Thyroid gland (tissue), 4 donors: ENCODE measurements at regions not wholly inside any gene's neighbourhood (a gene's known extent, or its start where the extent isn't known, plus 50 kb on each side); places are given as distances from the start of the nearest gene placed in this dataset.

Experiments used
- DNase-seq, 2 donors: peaks; one replicate each; pipeline ENCODE4 v3.0.0-alpha.2; 2019
- H3K27ac ChIP-seq, 3 donors: fragments of 200-600 bp; sonication (generic); 1 replicate in 2 of 3; 2 replicates in 1 of 3; pipeline ENCODE4 v1.5.1; 2016 to 2019; ENCODE audit warnings: mild to moderate bottlenecking in 1 of 3, moderate library complexity in 1 of 3
- H3K27me3 ChIP-seq: fragments of 200-600 bp; sonication (generic); one replicate; pipeline ENCODE4 v1.5.1; 2019
- H3K36me3 ChIP-seq, 2 donors: fragments of 200-600 bp; sonication (generic); one replicate each; pipeline ENCODE4 v1.5.1; 2016 to 2019
- H3K4me1 ChIP-seq, 2 donors: fragments of 200-600 bp; sonication (generic); one replicate each; pipeline ENCODE4 v1.5.1; 2017 to 2019
- H3K4me3 ChIP-seq, 3 donors: fragments of 200-600 bp; sonication (generic); replicated peaks in 1 of 3; 1 replicate in 2 of 3; 2 replicates in 1 of 3; pipeline ENCODE4 v1.5.1; 2016; ENCODE audit warnings: mild to moderate bottlenecking in 1 of 3
- H3K9me3 ChIP-seq: fragments of 200-600 bp; sonication (generic); one replicate; pipeline ENCODE4 v1.5.1; 2017
- CTCF ChIP-seq, 6 experiments: fragments of 200-600 bp in 3 of 6; fragments of 450-650 bp in 3 of 6; sonication (generic) in 3 of 6; IDR thresholded peaks; one replicate each; pipeline ENCODE4 v1.5.1; 2016 to 2019; ENCODE audit warnings: antibody characterized with exemption in 6 of 6, mild to moderate bottlenecking in 2 of 6, inconsistent platforms in 1 of 6, moderate library complexity in 1 of 6
- POLR2A ChIP-seq, 2 donors: fragments of 450-650 bp; IDR thresholded peaks; one replicate each; pipeline ENCODE4 v1.6.1; 2017; ENCODE audit warnings: antibody characterized with exemption in 2 of 2, mild to moderate bottlenecking in 2 of 2, moderate library complexity in 1 of 2
- WGBS, 2 donors: methylation state at CpG; one replicate each; pipeline ENCODE4 v1.1.5; 2017; 5-methylcytosine and 5-hydroxymethylcytosine counted together
- intact Hi-C: fragments of 100-400 bp; cut with DNase I; formaldehyde crosslinking; loops from one replicate; pipeline ENCODE4 v1.15.1; 2023

GRCh38 chr4:112818594-112818965 lies 181.6 kb downstream of the LARP7 start:
- no peak for DNase-seq
- H3K4me1 ChIP-seq = peaks cover 6 to 9% of the 10 kb centered on the region in 2 donors
- H3K9me3 ChIP-seq = no peaks in the 10 kb centered on the region
- H3K36me3 ChIP-seq = no peaks in the 10 kb centered on the region
- intact Hi-C loops = no loop called here
- 70 to 72% methylated on average over 3 of the region's 3 CpGs for WGBS, 2 donors
- H3K4me3 ChIP-seq = peak overlapping the region in 1 of 3 donors; percentile 2
- H3K27me3 ChIP-seq = no peaks in the 10 kb centered on the region
- TF ChIP-seq CTCF (IDR thresholded peaks at IDR 0.05) = no peak
- no peak overlapping the region for H3K27ac ChIP-seq

GRCh38 chr4:112819729-112820128 lies 182.8 kb downstream of the LARP7 start:
- H3K9me3 ChIP-seq = no peaks in the 10 kb centered on the region
- TF ChIP-seq POLR2A (IDR thresholded peaks at IDR 0.05) (no peak), CTCF (IDR thresholded peaks at IDR 0.05) (no peak)
- DNase-seq = no peak
- H3K27ac ChIP-seq = no peak overlapping the region
- H3K27me3 ChIP-seq = no peaks in the 10 kb centered on the region
- intact Hi-C loops = no loop called here
- peaks cover 6 to 9% of the 10 kb centered on the region in 2 donors for H3K4me1 ChIP-seq
- H3K4me3 ChIP-seq = no peak overlapping the region
- H3K36me3 ChIP-seq = no peaks in the 10 kb centered on the region
- 70 to 81% methylated on average over 5 of the region's 5 CpGs for WGBS, 2 donors

GRCh38 chr4:112823156-112823555 lies 186.2 kb downstream of the LARP7 start:
- no peak for DNase-seq
- Histone ChIP-seq H3K9me3 (no peaks in the 10 kb centered on the region), H3K27ac (no peak overlapping the region), H3K4me1 (peaks cover 4 to 5% of the 10 kb centered on the region in 2 donors), H3K36me3 (no peaks in the 10 kb centered on the region), H3K27me3 (no peaks in the 10 kb centered on the region), H3K4me3 (no peak overlapping the region)
- intact Hi-C loops = no loop called here
- TF ChIP-seq CTCF (IDR thresholded peaks at IDR 0.05) (no peak), POLR2A (IDR thresholded peaks at IDR 0.05) (no peak)

- H3K4me3 ChIP-seq = no peak overlapping the region
- intact Hi-C loops = no loop called here
These were observed 186.7 kb downstream of the LARP7 start for GRCh38 chr4:112823606-112824005.

GRCh38 chr4:112830753-112831386 lies 193.9 kb downstream of the LARP7 start:
- H3K36me3 ChIP-seq = no peaks in the 10 kb centered on the region
- DNase-seq = no peak
- WGBS, 2 donors = 87 to 97% methylated on average over 9 to 11 of the region's 23 CpGs
- H3K27me3 ChIP-seq = no peaks in the 10 kb centered on the region
- no peak overlapping the region for H3K4me3 ChIP-seq
- no peaks in the 10 kb centered on the region for H3K9me3 ChIP-seq
- intact Hi-C loops = no loop called here
- H3K4me1 ChIP-seq = no peaks in the 10 kb centered on the region
- no peak for TF ChIP-seq CTCF (IDR thresholded peaks at IDR 0.05)
- TF ChIP-seq POLR2A (IDR thresholded peaks at IDR 0.05) = no peak
- no peak overlapping the region for H3K27ac ChIP-seq

More at GRCh38 chr4:112823606-112824005, 186.7 kb downstream of the LARP7 start:
- no peak for DNase-seq
- Histone ChIP-seq H3K4me1 (peaks cover 0 to under 1% of the 10 kb centered on the region in 2 donors), H3K36me3 (no peaks in the 10 kb centered on the region), H3K9me3 (no peaks in the 10 kb centered on the region), H3K27me3 (no peaks in the 10 kb centered on the region), H3K27ac (no peak overlapping the region)
- TF ChIP-seq POLR2A (IDR thresholded peaks at IDR 0.05) (no peak), CTCF (IDR thresholded peaks at IDR 0.05) (no peak)
- WGBS, 2 donors = 81% methylated on average over 2 of the region's 2 CpGs
